DOHH2 (cell line): ENCODE measurements at regions not wholly inside any gene's neighbourhood (a gene's known extent, or its start where the extent isn't known, plus 50 kb on each side); places are given as distances from the start of the nearest gene placed in this dataset.
"Not testable (repeated sequence)": the region's sequence is repeated elsewhere in the genome, so short reads cannot be mapped to it uniquely, and the experiment has no call there.

Experiments
- H3F3A ChIP-seq: fragments of 200-600 bp; sonication (generic), shearing (Covaris generic); 2 replicates; pipeline ENCODE4 v1.6.0; 2016; ENCODE audit warnings: antibody characterized with exemption, mild to moderate bottlenecking; ENCODE audit not compliant: control insufficient read depth, insufficient read depth
- H3K27ac ChIP-seq: fragments of 200-600 bp; sonication (generic); 2 replicates; pipeline ENCODE4 v1.5.1; 2014; ENCODE audit warnings: low read depth, mild to moderate bottlenecking, low read length, moderate library complexity
- H3K27me3 ChIP-seq: fragments of 200-600 bp; sonication (generic); 2 replicates; pipeline ENCODE4 v1.6.1; 2014; ENCODE audit warnings: mild to moderate bottlenecking, low read length, mixed read lengths; ENCODE audit not compliant: control insufficient read depth
- H3K36me3 ChIP-seq: fragments of 200-600 bp; sonication (generic); 2 replicates; pipeline ENCODE4 v1.6.1; 2014; ENCODE audit warnings: mild to moderate bottlenecking, low read length, moderate library complexity, mixed read lengths; ENCODE audit not compliant: control insufficient read depth
- H3K4me1 ChIP-seq: fragments of 200-600 bp; sonication (generic); 2 replicates; pipeline ENCODE4 v1.6.1; 2014; ENCODE audit warnings: mild to moderate bottlenecking, low read length, mixed read lengths; ENCODE audit not compliant: control insufficient read depth
- H3K4me2 ChIP-seq: fragments of 200-600 bp; sonication (generic); 2 replicates; pipeline ENCODE4 v1.6.0; 2014; ENCODE audit warnings: mild to moderate bottlenecking, low read length, moderate library complexity
- H3K4me3 ChIP-seq: fragments of 200-600 bp; sonication (generic); 2 replicates; pipeline ENCODE4 v1.5.1; 2014; ENCODE audit warnings: mild to moderate bottlenecking, low read length, mixed read lengths
- H3K79me2 ChIP-seq: fragments of 200-600 bp; sonication (generic); 2 replicates; pipeline ENCODE4 v1.6.1; 2014; ENCODE audit warnings: mild to moderate bottlenecking, low read length, mixed read lengths; ENCODE audit not compliant: control insufficient read depth
- H3K9me2 ChIP-seq: fragments of 200-600 bp; sonication (generic); replicated peaks from 2 replicates; pipeline ENCODE4 v1.6.1; 2014; ENCODE audit warnings: mild to moderate bottlenecking, low read length, mixed read lengths; ENCODE audit not compliant: control insufficient read depth
- H3K9me3 ChIP-seq: fragments of 200-600 bp; sonication (generic); 2 replicates; pipeline ENCODE4 v1.6.1; 2014; ENCODE audit warnings: antibody characterized with exemption, low read length, mixed read lengths; ENCODE audit not compliant: control insufficient read depth, insufficient read depth
- H4K20me1 ChIP-seq: fragments of 200-600 bp; sonication (generic); 2 replicates; pipeline ENCODE4 v1.6.0; 2014; ENCODE audit warnings: low read depth, mild to moderate bottlenecking, antibody characterized with exemption, low read length, moderate library complexity; ENCODE audit not compliant: control insufficient read depth, insufficient read depth
- CTCF ChIP-seq: fragments of 200-600 bp; sonication (generic); IDR thresholded peaks from one replicate; pipeline ENCODE4 v1.5.1; 2014; ENCODE audit warnings: antibody characterized with exemption, mild to moderate bottlenecking, low read depth, low read length; ENCODE audit not compliant: poor library complexity, severe bottlenecking
- EZH2phosphoT487 ChIP-seq: fragments of 200-600 bp; sonication (generic); IDR thresholded peaks from 2 replicates; pipeline ENCODE4 v1.6.1; 2017; ENCODE audit warnings: borderline replicate concordance, mild to moderate bottlenecking, antibody characterized with exemption, low read length, moderate library complexity, mixed read lengths

- TF ChIP-seq CTCF = no peak
- peaks cover 31% of the 10 kb centered on the region for H3K4me1 ChIP-seq
Measured at GRCh38 chr3:102037209-102037608, 187.9 kb downstream of the NFKBIZ start.

GRCh38 chr3:102037791-102038190 lies 188.5 kb downstream of the NFKBIZ start:
- Histone ChIP-seq H3K4me1 (peaks cover 31% of the 10 kb centered on the region), H3K4me2 (peak overlapping the region; percentile 44), H4K20me1 (no peaks in the 10 kb centered on the region), H3K4me3 (peak overlapping the region; percentile 24; the same call in 1 of the 2 replicates), H3K27ac (peak overlapping the region; percentile 32; the same call in 1 of the 2 replicates), H3F3A (no peaks in the 10 kb centered on the region), H3K36me3 (no peaks in the 10 kb centered on the region), H3K27me3 (no peaks in the 10 kb centered on the region), H3K9me3 (peaks cover 3% of the 10 kb centered on the region; the same call in 1 of the 2 replicates), H3K9me2 (no peaks in the 10 kb centered on the region), H3K79me2 (no peaks in the 10 kb centered on the region)
- TF ChIP-seq CTCF (no peak), EZH2phosphoT487 (no peak)

More at GRCh38 chr3:102037209-102037608, 187.9 kb downstream of the NFKBIZ start:
- Histone ChIP-seq H3K4me3 (no peak overlapping the region), H4K20me1 (no peaks in the 10 kb centered on the region), H3F3A (no peaks in the 10 kb centered on the region), H3K9me2 (no peaks in the 10 kb centered on the region), H3K79me2 (no peaks in the 10 kb centered on the region), H3K36me3 (no peaks in the 10 kb centered on the region), H3K4me2 (no peak overlapping the region), H3K9me3 (peaks cover 3% of the 10 kb centered on the region; the same call in 1 of the 2 replicates), H3K27ac (no peak overlapping the region), H3K27me3 (no peaks in the 10 kb centered on the region)

GRCh38 chr3:102038477-102039142 lies 189.3 kb downstream of the NFKBIZ start:
- Histone ChIP-seq H3K9me2 (no peaks in the 10 kb centered on the region), H3K4me2 (peak overlapping the region; percentile 44), H4K20me1 (no peaks in the 10 kb centered on the region), H3F3A (no peaks in the 10 kb centered on the region), H3K27ac (peak overlapping the region; percentile 32; the same call in 1 of the 2 replicates), H3K4me1 (peaks cover 31% of the 10 kb centered on the region), H3K4me3 (0 out of 2 replicates have a peak overlapping the region, but pooled peaks have one; percentile 30), H3K36me3 (no peaks in the 10 kb centered on the region), H3K79me2 (no peaks in the 10 kb centered on the region), H3K27me3 (no peaks in the 10 kb centered on the region), H3K9me3 (peaks cover 3% of the 10 kb centered on the region; the same call in 1 of the 2 replicates)
- TF ChIP-seq EZH2phosphoT487 = no peak
- no peak for TF ChIP-seq CTCF

- not testable (repeated sequence) for H3F3A ChIP-seq, H3K27ac ChIP-seq, H3K79me2 ChIP-seq, H3K36me3 ChIP-seq, H3K4me3 ChIP-seq, H4K20me1 ChIP-seq, H3K27me3 ChIP-seq, H3K4me2 ChIP-seq, H3K9me3 ChIP-seq, H3K9me2 ChIP-seq
- peaks cover 31% of the 10 kb centered on the region for H3K4me1 ChIP-seq
Measured at GRCh38 chr3:102040144-102040543, 190.8 kb downstream of the NFKBIZ start.
